ENCODE measurements at regions not wholly inside any gene's neighbourhood (a gene's known extent, or its start where the extent isn't known, plus 50 kb on each side); places are given as distances from the start of the nearest gene placed in this dataset.

- Histone ChIP-seq H3K36me3 (no peaks in the 10 kb centered on the region), H3K4me1 (ENCODE audit: insufficient read depth) (peaks cover 1% of the 10 kb centered on the region), H3K27me3 (no peaks in the 10 kb centered on the region), H3K9me3 (no peaks in the 10 kb centered on the region), H3K27ac (no peak overlapping the region), H3K4me3 (no peak overlapping the region)
- intact Hi-C loops (cut with DNase I): no loop called here
- DNase-seq: no peak
- WGBS, 3 donors: 68 to 76% (median 70%) methylated on average over 5 of the region's 5 CpGs
- no peak for TF ChIP-seq CTCF (IDR thresholded peaks at IDR 0.05)
- TF ChIP-seq EP300 (IDR thresholded peaks at IDR 0.05): no peak
- no peak for TF ChIP-seq POLR2A (IDR thresholded peaks at IDR 0.05)
Observed at GRCh38 chr1:184257873-184258272, 129.0 kb upstream of the C1orf21 start.

GRCh38 chr1:184258525-184258924 is 128.3 kb upstream of the C1orf21 start:
- WGBS, 3 donors: 80 to 87% (median 82%) methylated on average over 3 of the region's 3 CpGs
- DNase-seq: no peak
- intact Hi-C loops (cut with DNase I): no loop called here
- TF ChIP-seq EP300 (IDR thresholded peaks at IDR 0.05) (no peak), CTCF (IDR thresholded peaks at IDR 0.05) (no peak), POLR2A (IDR thresholded peaks at IDR 0.05) (no peak)
- H3K4me1 ChIP-seq (ENCODE audit: insufficient read depth): peaks cover 1% of the 10 kb centered on the region
- no peak overlapping the region for H3K4me3 ChIP-seq
- H3K9me3 ChIP-seq: no peaks in the 10 kb centered on the region
- no peak overlapping the region for H3K27ac ChIP-seq
- H3K36me3 ChIP-seq: no peaks in the 10 kb centered on the region
- no peaks in the 10 kb centered on the region for H3K27me3 ChIP-seq

GRCh38 chr1:184260382-184260781 is 126.4 kb upstream of the C1orf21 start:
- 23 to 63% (median 53%) methylated on average over 1 of the region's 1 CpG for WGBS, 3 donors
- TF ChIP-seq CTCF (IDR thresholded peaks at IDR 0.05) (no peak), EP300 (IDR thresholded peaks at IDR 0.05) (no peak), POLR2A (IDR thresholded peaks at IDR 0.05) (no peak)

GRCh38 chr1:184262109-184262508 is 124.7 kb upstream of the C1orf21 start:
- Histone ChIP-seq H3K27ac (no peak overlapping the region), H3K4me3 (no peak overlapping the region), H3K27me3 (no peaks in the 10 kb centered on the region), H3K9me3 (no peaks in the 10 kb centered on the region), H3K4me1 (ENCODE audit: insufficient read depth) (no peaks in the 10 kb centered on the region), H3K36me3 (no peaks in the 10 kb centered on the region)
- no peak for TF ChIP-seq EP300 (IDR thresholded peaks at IDR 0.05)
- TF ChIP-seq POLR2A (IDR thresholded peaks at IDR 0.05): no peak
- TF ChIP-seq CTCF (IDR thresholded peaks at IDR 0.05): no peak
- intact Hi-C loops (cut with DNase I): no loop called here
- no peak for DNase-seq

More at GRCh38 chr1:184260382-184260781, 126.4 kb upstream of the C1orf21 start:
- intact Hi-C loops (cut with DNase I): no loop called here
- Histone ChIP-seq H3K4me1 (ENCODE audit: insufficient read depth) (no peaks in the 10 kb centered on the region), H3K36me3 (no peaks in the 10 kb centered on the region), H3K9me3 (no peaks in the 10 kb centered on the region), H3K27me3 (no peaks in the 10 kb centered on the region), H3K27ac (no peak overlapping the region), H3K4me3 (no peak overlapping the region)
- DNase-seq: no peak

GRCh38 chr1:184267747-184268146 is 119.1 kb upstream of the C1orf21 start:
- DNase-seq: no peak
- H3K4me3 ChIP-seq: no peak overlapping the region
- H3K9me3 ChIP-seq: no peaks in the 10 kb centered on the region
- H3K36me3 ChIP-seq: no peaks in the 10 kb centered on the region
- TF ChIP-seq CTCF (IDR thresholded peaks at IDR 0.05) (no peak), EP300 (IDR thresholded peaks at IDR 0.05) (no peak), POLR2A (IDR thresholded peaks at IDR 0.05) (no peak)
- H3K4me1 ChIP-seq (ENCODE audit: insufficient read depth): no peaks in the 10 kb centered on the region
- intact Hi-C loops (cut with DNase I): no loop called here
- 86 to 93% (median 91%) methylated on average over 4 of the region's 4 CpGs for WGBS, 3 donors
- no peak overlapping the region for H3K27ac ChIP-seq
- no peaks in the 10 kb centered on the region for H3K27me3 ChIP-seq
